ENCODE measurements at regions not wholly inside any gene's neighbourhood (a gene's known extent, or its start where the extent isn't known, plus 50 kb on each side); places are given as distances from the start of the nearest gene placed in this dataset.
A peak's percentile ranks its signal among the peaks of the same experiment; 100 is the strongest.
"Not testable (repeated sequence)": the region's sequence is repeated elsewhere in the genome, so short reads cannot be mapped to it uniquely, and the experiment has no call there.

GRCh38 chr1:67947114-67947513 is 103.3 kb downstream of the DIRAS3 start:
- no peak for DNase-seq

- DNase-seq: peak; percentile 54
These were observed 104.6 kb downstream of the DIRAS3 start for GRCh38 chr1:67945733-67946374.

- DNase-seq: peak; percentile 52
These were observed 108.2 kb downstream of the DIRAS3 start for GRCh38 chr1:67942274-67942673.

DNA sequence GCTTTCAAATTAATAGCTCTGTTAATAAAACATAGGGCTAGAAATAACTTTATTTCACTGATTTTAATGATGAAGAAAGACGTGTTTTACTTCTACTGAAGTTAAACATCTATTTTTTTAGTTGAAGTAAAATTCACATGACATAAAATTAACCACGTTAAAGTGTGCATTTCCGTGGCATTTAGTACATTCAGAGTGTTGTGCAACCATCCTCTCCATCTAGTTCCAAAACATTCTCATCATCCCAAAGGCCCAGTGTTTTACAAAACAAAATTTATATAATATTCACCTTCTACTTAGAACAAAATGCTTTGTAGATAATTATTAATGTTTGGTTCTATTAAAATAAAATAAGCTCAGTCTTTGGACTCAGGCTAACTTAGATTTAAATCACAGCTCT is 108.5 kb upstream of the GNG12 start:
- peak; percentile 21 for DNase-seq

GRCh38 chr1:67941155-67941554 is 107.9 kb upstream of the GNG12 start:
- DNase-seq: no peak

- no peak for DNase-seq
These were observed 106.7 kb upstream of the GNG12 start for GRCh38 chr1:67939942-67940341.

DNA sequence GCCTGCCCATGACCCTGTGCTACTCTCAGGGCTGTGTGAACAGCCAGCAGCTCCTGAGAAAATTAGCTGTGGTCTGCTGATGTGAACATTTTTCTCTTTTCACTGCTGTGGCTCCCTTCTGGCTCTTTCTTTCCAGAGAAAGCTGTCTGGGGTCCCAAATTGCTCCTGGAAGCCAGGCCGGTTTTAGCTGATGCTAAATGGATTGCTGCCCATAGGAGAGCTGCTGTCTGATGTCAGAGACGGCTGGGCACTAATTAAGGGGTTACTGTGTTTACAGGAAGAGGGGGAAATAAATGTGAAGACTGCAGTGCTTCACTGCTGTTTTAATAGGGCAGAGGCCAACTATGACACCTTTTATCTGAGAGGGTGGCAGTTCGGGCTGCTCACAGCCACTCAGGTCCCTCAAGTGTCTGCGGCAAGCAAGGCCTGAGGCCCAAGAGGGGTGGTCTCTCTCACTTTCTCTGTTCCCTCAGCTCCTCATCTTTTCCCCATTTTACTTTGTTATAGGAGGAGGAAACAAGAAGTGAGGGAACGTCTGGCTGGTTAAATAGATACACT is 106.0 kb upstream of the GNG12 start:
- DNase-seq: no peak

- no peak for DNase-seq
These were observed 104.4 kb upstream of the GNG12 start for GRCh38 chr1:67937651-67938050.

DNA sequence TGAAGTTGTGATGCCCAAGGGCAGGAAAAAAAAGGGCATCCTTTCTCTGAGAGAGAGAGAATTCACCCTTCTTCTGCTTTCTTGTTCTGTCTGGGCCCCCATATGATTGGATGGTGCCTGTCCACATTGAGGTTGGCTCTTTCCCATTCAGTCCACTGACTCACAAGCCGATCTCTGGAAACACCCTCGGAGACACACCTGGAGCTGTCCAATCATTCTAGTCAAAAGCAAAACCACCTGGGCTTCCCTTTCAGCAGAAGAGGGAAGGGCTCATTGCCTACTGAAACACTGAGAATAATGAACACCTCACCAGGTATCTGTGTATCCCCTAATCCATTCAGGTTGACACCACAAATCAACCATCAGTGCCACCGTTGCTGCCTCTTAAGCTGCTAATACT is 103.7 kb upstream of the GNG12 start:
- no peak for DNase-seq

DNA sequence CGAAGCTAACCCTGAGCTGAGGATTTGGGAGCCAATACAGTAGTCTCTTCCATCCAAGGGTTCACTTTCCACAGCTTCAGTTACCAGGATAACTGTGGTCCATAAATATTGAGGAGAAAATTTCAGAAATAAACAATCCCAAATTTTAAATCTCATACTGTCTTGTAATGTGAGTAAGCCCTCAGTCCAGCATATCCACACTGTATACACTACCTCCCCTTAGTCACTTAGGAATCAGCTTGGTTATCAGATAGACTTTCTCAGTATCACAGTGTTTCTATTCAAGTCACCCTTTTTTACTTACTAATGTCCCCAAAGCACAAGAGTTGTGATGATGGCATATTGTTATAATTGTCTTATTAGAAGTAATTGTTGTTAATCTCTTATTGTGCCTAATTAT is 102.3 kb upstream of the GNG12 start:
- no peak for DNase-seq

- DNase-seq: no peak
These were observed 97.9 kb upstream of the GNG12 start for GRCh38 chr1:67931198-67931597.

DNA sequence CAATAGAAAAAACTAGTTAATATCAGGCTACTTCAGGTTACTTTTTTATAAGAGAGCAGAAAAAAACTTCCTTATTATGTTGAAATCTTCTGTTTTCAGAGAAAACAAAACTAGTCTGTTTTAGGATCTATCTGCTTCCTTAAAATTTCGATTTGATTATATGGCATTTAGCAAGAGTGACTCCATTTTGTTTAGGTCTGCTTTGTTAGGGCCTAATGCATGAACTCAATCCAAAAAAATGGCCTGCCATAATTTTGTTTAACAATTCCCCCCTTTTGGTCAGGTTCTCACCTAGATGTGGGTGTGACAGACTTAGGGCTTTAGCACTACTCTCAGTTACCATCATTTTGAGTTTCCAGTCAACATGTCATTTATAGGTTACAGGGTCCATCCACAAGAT is 89.8 kb upstream of the GNG12 start:
- DNase-seq: no peak

DNA sequence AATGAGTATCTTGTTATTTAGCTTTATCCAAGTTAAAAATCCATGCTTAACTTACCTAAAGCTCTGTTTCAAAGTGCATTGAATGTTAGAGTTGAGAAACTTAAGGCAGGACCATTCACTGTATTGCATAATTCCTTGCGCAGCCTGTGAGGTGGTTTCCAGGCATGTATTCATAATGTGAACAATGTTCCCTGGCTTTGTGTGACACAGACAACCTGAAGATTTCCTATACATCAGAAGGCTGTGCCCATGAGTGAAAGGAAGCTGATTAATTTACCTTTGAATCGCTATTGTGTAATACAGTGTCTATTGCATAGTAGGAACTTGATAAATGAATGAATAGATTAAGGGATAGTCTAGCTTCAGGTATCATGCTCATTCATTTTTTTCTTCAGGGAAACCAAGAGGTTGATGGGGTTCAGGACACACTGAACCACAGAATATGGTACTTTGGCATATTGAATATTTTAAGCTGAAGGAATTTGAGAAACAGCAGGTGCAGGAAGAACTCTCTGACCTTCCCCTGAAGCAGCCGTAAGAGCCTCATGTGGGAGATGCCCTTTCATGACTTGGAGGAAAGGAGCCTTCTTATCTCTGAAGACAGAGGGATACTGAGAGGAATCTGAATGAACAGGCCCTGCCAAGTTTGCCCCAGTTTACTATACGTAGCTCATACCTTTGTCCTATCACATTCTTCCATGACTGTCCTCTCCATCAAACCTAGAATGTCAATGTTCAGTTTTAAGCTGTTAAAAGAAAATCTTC is 88.6 kb upstream of the GNG12 start:
- DNase-seq: peak; percentile 21

DNA sequence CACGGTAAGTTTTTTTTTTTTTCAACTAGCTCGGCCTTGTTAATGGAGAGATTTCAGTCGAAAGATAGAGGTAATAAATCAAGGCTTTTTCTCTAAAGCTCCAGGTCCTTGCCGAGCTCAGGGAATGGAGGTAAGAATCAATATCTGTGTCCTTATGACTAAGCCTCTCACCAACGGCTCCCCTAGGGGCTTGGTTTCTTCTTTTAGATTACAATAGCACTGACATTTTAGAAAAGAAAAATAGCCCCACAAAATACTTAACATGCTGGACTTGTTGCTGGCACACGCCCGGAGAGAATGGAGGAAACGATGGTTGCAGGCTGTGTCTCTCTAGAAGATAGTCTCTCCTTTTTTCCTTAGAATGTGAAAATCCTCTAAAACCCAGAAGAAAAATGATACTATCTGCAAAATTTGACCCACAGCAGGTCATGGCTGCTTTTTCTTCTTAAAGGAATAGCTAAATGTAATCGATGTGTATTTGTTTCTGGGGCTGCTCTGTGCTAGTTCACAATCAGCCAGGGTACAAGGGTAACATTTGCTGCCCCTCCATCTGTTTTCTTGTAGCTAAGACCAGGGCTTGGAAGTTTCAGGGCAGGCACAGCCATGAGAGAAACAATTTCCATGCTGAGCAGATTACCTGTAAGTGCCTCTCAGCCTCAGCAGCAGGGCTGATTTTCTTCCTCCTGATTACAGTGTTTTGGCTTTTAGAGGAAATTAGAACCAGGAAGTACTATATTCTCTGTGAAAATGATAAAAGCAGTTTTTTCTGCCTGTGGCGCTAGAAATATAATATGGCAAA is 86.2 kb upstream of the GNG12 start:
- no peak for DNase-seq

DNA sequence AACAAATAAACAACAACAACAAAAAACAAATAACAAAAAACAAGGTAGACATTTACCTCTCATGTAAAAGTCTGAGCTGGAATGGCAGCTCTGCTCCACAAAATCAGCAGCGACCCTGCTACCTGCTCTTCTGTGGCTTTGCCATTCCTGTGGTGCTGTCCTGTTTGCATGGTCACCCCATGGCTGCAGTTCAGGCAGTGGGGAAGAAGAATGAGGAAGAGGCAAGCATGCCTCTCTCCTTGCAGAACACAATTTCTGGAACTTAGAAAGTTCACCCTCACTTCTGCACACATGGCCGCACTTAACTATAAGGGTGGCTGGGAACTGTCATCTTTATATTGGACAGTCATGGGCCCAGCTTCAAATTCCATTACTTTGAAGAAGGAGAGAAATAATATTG is 84.8 kb upstream of the GNG12 start:
- no peak for DNase-seq

DNA sequence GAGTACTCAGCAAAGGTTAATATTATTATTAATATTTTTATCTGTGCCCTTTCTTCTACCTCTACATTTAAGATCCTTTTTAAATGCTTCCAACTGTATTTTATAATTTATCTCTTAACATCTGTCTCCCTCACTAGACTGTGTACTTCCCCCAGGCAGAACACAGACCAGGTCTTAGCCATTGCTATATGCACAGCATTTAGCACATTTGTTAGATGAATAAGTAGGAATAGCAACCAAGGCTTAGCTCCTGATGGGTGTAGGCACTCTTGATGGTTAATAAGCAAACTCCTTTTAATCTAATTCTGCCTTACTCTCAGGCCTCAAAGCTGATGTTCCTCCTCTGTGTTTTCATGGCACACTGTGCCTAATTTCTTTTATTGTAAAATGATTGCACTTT is 83.7 kb upstream of the GNG12 start:
- DNase-seq: no peak

DNA sequence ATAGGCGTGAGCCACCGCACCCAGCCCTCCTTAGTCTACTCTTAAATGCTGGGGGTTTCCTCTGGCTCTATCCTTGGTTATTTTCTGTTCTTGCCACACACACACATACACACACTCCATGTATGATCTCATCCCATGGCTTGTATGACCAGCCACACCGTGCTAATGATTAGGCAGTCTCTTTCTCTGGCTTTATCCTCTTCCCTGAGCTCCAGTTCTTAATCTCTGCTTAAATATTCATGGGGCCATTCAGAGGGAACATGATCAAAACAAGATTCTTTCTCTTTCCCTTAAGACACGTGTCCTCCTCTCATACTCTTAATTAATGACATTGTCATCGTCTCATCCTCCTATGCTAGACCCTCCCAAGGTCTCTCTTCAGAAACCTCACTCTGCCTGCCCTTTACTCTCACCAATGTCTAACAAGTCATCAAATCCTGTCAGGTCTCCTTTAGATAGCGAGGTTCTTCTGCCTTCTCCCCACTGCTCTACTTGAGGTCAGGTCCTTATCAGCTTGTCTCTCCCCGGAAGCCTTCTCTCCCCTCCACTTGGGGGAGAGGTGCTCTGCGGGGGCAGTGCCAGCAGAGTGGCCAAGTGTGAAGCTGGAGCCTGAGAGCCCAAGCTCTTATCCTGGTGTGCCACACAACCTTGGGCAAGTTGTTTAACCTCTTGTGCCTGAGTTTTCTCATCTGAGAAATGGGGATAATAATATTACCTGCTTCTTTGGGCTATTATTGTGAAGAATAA is 83.0 kb upstream of the GNG12 start:
- DNase-seq: no peak

DNA sequence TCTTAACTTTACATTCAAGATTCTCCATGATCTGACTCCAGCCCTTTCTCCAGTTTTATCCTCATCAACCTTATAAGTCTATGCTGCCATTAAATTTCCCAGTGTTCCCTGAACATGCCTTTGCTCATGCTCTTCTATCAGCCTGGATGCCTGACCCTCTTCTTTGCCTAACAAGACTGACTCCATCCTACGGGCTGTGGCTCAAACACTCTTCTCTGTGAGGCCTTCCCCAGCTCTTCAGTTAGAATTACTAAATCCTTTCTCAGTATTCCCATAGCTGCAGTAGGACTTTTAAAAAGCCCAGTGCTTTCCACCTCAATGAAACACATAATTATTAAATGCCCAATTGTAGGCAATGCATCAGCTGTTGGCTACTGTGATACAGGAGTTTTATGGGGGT is 76.5 kb upstream of the GNG12 start:
- DNase-seq: no peak

GRCh38 chr1:67908250-67908936 is 75.1 kb upstream of the GNG12 start:
- no peak for DNase-seq

DNA sequence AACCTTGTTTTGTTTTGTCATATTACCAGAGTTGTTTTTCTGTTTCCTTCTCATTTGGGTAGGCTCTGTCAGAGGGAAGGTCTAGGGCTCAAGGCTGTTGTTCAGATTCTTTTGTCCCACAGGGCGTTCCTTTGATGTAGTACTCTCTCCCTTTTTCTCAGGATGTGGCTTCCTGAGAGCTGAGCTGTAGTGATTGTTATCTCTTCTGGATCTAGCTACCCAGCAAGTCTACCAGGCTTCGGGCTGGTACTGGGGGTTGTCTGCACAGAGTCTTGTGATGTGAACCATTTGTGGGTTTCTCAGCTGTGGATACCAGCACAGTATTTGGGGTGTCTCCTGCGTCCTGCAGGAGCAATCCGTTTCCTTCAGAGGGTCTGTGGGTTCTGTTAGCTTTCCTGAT is 74.2 kb upstream of the GNG12 start:
- DNase-seq: not testable (repeated sequence)

DNA sequence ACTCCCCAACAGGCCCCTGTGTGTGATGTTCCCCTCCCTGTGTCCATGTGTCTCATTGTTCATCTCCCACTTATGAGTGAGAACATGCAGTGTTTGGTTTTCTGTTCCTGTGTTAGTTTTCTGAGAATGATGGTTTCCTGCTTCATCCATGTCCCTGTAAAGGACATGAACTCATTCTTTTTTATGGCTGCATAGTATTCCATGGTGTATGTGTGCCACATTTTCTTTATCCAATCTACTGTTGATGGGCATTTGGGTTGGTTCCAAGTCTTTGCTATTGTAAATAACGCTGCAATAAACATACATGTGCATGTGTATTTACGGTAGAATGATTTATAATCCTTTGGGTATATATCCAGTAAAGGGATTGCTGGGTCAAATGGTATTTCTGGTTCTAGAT is 72.7 kb upstream of the GNG12 start:
- DNase-seq: not testable (repeated sequence)

Data from fibroblast of skin of abdomen (primary cell).